Hepatic stellate cell (primary cell): ENCODE measurements at regions not wholly inside any gene's neighbourhood (a gene's known extent, or its start where the extent isn't known, plus 50 kb on each side); places are given as distances from the start of the nearest gene placed in this dataset.

Experiments
- DNase-seq: peaks from one replicate; pipeline ENCODE4 v3.0.0; 2011; ENCODE audit warnings: low spot score

DNA sequence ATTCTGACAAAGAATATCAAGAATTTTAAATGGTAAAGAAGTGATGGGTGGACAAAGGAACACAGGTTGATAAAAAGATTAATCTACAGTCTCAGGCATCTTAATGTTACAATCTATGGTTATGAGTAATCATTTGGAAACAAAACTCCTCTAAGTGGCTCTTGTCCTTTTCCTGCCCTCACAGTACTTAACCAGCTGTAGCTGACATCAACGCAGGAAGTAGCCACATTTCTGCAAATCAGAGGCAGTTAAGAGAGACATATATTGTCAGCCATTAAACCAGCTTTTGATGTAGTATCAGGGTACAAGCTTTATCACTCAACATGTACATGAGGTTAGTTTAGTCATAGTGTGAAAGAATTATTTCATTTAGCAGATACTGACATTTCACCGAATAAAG is 244.6 kb downstream of the NR4A2 start:
- DNase-seq = no peak

DNA sequence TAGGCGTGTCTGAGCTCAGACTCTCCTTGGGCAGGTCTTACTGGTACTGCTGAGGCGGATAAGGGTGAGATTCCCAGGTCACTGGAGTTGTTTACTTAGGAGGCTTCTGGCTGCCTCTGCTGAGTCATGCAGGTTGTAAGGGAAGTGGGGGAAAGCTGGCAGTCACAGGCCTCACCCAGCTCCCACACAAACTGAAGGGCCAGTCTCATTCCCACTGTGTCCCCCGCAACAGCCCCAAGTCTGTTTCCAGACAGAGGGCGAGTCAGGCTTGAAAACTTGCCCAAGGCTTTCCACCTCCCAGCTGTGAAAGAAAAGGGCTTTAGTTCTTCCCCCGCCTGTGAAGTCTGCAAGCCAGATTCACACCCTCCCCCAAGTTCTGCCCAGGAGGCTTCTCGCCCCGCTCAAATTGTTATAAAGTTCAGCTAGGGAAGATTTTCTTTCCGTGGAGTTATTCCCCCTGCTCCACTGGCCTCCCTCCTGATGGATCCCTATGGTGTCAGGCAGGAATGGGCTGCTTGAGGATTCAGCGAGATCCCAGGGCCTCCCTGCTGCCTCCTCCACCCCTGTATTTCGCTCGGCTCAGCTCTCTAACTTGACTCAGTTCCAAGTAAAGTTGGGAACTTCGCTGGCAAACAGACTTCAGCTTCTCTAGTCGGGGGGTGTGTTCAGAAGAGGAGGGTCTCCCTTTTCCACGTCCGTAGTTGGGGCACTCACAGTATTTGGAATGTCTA is 248.6 kb downstream of the NR4A2 start:
- no peak for DNase-seq

DNA sequence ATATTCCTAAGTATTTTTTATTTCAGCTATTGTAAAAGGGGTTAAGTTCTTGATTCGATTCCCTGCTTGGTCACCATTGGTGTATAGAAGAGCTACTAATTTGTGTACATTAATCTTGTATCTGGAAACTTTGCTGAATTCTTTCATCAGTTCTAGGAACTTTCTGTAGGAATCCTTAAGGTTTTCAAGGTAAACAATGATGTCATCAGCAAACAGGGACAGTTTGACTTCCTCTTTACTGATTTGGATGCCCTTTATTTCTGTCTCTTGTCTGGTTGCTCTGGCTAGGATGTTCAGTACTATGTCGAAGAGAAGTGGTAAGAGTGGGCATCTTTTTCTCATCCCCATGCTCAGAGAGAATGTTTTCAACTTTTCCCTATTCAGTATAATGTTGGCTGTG is 252.7 kb downstream of the NR4A2 start:
- no peak for DNase-seq

DNA sequence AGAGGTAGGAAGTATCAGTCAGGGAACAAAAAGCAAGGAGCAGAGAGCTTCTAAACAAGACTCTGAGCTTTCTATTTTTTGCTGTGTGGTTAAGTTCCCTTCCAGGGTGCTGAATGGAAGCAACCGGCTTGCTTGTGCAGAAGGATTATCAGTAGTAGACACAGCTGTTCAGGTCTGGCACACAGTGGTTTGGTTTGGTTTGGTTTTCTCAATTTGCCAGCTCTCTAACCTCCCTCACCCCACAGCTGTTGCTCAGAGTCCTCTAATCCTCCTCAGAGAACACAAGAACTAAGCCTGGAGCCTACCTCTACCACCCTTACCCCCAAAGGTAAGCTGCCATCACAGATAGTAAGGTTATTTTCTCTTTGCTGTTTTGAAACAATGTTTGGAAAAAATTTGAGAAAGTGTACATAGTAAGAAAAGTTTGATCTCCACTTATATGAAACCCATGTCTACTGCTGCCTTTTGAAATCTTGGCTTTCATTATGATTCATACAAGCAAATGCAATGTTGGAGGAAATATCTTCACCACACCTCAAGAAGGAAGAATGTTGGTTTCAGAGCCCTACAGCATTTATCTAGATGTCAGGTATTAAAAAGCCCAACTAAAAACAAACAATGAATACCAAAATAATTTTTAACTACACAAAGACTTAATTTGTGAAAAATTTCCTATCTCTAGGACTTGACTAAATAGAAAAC is 255.3 kb downstream of the NR4A2 start:
- DNase-seq = no peak

DNA sequence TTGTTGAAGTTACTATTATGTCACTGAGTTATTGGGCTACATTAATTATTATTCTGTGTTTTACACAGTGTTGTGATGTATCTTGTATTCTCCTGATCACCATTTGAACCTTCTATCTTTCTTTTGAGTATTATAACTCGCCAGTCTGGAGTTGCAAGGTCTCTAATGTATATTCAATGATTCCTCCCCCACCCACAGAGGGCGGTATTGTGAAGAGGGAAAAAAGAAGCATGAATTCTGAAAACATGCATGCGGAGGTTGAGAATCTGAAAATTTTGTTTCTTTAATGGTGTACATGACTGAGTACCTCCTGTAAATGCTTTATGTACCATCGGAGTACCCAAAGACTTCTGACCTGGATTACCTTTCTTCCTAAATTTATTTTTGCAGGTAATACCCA is 266.6 kb downstream of the NR4A2 start:
- DNase-seq = no peak

DNA sequence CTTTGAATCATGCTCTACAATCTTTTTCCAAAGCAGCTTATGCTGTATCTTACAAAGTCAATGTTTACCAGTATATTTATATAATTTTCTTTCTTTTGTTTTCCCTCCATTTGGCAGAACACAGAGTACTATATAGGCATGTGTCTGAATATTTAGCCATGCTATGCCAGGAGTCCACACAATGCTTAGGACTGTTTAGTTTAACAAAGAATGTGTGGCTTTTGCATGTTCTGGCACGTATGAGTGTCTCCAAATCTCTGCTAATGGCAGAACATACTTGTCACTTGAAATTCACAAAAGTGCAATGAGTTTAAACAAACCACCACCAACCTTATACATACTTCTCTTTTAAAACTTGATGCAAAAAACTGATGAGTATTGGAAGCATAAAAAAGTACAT is 268.0 kb downstream of the NR4A2 start:
- no peak for DNase-seq

DNA sequence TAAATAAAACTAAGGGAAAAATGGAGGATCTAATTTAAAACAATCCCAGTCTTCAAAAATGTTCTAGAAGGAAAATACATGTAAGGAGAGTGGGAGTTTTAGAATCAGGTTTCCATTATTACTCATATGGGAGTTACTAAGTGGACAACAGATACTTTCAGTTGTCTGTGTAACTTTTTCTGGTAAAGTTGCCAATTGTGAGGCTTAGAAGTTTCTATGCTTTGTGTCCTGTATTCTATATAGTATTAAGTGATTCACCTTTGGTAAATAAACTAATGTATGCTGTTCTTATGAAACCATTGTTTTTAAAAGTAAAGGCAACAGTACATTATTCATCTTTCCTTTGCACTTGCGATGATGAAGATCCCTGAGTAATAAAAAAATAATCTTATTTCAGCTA is 274.9 kb downstream of the NR4A2 start:
- DNase-seq = no peak

DNA sequence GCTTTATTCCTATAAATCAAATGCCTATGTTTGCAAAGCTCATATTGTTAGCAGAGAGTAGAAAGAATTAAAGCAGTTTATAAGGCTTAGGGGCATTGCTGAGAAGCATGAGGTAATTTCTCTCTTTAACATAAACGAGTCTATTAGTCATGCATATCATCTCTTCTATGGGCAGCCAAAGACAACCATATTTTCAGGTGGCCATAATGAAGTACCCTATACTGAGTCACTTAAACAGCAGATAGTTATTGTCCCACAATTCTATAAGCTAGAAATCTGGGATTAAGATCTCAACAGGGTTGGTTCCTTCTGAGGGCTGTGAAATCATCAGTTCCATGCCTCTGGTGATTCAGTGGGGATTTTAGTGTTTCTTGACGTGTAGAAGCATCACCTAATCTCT is 277.5 kb downstream of the NR4A2 start:
- no peak for DNase-seq

DNA sequence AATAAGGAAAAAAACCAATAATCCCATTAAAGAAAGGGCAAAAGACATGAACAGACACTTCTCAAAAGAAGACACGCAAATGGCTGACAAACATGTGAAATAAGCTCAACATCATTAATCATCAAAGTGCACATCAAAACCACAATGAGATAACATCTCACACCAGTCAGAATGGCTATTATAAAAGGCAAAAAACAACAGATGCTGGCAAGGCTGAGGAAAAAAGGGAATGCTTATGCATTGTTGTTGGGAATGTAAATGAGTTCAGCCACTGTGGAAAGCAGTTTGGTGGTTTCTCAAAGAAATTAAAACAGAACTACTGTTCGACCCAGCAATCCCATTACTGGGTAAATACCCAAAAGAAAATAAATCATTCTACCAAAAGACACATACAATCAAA is 285.6 kb downstream of the NR4A2 start:
- no peak for DNase-seq

DNA sequence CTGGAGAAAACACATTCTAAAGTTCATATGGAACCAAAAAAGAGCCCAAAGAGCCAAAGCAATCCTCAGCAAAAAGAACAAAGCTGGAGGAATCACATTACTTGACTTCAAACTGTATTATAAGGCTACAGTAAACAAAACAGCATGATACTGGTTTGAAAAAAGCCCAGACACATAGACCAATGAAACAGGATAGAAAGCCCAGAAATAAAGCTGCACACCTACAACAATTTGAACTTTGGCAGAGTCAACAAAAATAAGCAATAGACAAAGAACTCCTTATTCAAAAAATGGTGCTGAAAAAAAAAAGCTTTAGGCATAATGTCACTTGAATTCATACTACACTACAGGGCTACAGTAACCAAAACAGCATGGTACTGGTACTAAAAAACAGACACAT is 289.6 kb downstream of the NR4A2 start:
- no peak for DNase-seq

DNA sequence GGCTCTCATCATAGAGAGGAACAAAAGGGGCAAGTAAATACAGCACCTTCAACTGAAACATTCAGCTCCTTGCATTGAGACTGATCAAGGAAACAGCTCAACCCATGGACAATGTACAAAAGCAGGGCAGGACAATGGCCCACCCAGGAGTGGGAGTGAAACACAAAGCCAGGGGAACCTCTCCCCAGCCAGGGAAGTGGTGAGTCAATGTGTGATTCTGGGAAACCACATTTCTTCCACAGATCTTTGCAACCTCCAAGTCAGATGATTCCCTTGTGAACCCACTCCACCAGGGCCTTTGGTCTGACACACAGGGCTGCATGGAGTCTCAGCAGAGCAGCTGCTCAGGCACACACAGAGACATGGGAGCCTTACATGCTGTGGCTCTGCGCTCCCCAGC is 294.5 kb downstream of the NR4A2 start:
- DNase-seq = no peak

DNA sequence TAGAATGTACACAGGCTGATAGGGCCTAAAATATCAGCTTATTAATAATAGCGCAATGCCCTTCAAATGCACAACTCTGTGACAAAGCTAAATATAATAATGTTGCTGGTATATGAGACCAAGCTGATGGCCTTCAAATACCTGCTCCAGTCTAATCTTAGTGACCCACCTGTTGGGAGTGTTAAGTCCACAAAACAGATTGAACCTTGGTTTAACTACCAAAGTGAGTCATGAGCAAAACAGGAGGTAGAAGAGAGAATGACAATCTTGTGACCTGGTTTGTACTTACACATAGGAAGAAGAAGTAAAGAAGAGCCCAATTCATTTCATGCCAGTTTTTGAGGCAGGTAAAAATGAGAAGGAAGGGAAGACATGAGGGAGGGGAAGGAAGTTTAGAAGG is 295.0 kb downstream of the NR4A2 start:
- DNase-seq = no peak

DNA sequence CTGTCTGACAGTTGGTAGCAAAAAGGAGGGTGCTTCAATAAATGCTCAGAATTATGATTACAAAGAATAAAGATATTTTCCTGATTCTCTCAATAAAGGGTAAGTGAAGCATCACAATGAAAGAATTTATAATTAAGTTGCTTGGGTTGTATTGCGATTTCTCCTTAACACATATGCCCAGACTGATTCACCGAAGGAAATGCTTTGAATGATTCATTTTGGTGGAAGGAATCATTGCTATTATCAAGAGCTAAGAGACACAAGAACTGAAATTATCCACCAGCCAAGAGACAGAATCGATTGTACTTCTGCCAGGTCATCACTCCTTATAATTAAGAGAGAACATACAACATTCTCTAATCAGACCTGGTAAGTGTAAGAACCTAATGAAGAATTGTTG is 301.4 kb downstream of the NR4A2 start:
- no peak for DNase-seq

DNA sequence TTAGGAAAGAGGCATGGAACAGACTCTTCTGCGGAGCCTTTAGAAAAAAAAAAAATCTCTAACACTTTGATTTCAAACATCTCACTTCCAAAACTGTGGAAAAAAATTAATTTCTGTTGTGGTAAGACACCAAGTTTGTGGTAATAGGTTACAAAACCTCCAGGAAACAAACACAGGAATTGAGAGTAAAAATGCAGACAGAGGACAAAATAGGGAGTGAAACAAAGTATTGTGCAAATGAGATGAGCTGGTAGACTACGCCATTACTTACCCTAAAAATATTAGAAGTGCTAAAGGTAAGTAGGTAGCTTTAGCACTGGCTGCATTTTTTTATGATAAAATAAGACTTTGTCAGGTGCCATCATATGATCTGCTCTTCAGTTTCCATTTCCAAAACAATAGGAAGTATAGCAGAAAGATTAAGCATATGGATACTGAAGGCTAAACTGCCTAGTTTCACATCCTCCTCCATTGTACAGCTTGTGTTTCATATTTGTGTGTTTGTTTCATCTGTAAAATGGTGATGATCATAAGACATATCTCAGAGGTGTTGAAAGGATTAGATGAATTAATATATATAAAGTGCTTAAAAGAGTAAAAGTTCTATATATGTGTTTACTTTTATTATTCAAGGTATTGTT is 309.2 kb downstream of the NR4A2 start:
- no peak for DNase-seq

DNA sequence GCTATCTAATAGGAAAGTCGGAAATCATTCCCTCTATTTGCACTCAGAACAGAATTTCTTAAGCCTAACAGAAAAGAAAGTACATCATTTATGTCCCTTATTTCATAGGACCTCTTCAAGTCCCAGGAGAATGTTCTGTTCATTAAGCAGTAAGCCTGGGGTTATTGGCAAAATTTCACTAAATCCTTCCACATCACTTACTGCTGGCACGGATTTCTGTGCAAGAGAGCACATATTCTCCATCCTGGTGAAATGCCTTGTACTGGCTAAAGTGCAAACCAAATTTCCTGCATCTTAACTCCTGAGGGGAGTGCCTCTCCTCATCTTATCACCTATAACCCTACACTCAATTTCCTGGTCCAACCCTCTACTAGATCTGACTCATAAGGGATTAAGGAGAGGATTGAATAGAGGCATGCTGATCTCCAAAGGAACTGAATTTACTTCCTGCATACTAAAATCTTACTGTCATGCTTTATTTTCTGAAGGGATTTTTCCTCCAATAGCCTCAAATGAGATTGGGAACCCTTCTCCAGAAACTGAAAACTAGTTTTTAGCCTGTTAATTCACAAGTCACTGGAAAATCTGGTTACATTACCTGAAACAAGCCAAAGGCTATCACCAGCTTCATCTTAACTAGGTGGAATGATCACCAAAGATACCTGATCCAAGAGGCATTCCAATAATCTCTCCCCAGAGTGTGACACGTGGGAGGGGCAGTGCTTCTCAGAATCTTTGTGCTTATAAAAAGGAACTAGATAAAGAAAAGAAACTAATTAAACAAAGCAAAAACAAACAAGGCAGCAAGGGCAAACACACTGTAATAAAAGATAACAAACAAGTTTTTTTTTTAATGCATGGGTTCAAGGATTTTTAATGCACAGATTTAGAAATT is 311.1 kb downstream of the NR4A2 start:
- no peak for DNase-seq

DNA sequence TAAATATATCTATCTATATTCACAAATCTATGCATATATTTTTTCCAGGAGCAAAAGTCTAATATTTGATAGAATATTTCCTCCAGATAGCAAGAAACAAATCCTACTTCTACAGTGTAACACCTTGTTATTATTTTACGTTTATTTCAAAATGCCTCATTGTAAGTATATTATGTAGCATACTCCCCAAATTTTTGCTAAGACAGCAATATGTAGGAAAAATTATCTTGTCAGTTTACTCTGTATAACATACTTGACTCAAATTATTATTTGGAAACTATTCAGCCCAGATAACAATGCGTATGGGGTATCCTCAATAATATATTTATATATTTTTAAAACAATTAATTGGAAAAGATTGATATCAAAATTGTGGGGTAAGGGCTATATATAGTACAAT is 313.2 kb downstream of the NR4A2 start:
- no peak for DNase-seq

DNA sequence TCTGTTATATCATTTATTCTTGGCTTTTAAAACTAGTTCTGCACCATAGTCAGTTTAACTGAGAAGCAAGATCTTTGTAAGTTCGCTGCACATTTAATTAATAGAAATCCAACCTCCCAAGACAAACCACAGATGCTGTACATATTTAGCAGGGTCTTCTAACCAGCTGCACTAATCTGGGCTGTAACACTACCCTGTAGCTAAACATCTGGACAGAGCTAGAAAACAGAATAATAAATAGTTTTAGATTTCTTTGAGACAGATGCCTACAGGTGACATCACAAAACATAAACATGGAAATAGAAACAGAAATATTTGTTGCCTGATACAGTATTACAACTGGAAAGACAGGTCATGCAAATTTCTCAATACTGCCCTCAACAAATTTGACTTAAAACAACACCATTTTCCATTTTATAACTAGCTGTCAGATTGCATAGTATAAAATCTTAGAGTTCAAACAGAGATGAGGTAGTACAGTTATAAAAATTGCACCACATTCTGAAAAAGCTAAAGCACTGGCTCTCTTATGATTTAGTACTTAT is 315.1 kb downstream of the NR4A2 start:
- no peak for DNase-seq

DNA sequence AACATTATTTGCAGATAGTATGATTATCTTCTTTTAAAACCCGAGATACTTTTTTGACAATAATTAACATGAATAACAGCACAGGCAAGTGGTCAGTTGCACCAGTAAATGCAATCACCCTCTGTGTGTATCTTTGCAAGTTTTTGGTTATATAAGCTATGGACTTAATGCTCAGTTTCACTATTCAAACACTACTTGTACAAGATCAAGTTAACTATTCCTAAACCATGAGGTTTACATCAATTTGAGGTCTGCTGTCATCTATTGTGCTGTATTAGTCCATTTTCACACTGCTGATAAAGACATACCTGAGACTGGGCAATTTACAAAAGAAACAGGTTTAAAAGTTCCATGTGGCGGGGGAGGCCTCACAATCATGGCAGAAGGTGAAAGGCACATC is 323.2 kb downstream of the NR4A2 start:
- DNase-seq = no peak

DNA sequence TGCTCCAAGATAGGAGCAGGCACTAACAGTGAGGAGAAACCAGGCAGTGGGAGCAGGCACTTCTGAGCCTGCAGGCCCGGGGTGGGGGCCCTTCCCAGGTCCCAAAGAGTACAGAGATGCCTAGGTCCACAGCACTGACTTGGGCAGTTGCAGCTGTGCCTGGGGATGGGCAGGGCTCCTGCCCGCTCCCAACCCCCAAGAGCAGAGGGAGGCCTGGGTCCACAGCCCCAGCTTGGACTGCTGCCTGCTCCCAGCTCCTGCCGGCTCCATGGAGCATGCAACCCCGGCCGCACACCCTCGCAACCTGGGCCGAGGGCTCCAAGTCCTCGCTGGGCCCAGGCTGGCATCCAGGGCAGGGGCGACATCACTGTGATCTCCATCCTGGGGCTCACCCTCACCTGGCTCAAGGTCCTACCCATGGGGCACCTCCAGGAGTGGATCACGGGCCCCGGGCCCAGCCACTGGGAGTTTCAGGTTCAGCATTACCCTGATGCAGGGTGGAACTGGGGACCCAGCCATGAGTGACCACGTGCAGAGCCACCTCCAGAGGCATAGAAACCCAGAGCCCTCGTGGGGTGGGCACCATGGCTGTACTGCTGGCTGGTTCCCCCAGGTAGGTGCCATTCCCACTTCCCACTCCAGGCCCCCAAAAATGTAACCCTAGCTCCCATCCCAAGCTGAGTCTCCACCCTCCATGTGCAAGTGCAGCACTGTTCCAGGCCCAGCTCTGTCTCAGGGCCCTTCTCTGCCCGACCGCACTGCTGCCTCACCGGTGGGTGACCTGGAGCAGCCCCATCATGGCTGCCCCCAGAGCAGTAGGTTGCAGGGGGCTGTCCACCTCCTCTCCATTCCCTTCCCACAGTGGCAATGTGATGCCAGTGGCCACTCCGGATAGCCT is 325.6 kb downstream of the NR4A2 start:
- DNase-seq = no peak

DNA sequence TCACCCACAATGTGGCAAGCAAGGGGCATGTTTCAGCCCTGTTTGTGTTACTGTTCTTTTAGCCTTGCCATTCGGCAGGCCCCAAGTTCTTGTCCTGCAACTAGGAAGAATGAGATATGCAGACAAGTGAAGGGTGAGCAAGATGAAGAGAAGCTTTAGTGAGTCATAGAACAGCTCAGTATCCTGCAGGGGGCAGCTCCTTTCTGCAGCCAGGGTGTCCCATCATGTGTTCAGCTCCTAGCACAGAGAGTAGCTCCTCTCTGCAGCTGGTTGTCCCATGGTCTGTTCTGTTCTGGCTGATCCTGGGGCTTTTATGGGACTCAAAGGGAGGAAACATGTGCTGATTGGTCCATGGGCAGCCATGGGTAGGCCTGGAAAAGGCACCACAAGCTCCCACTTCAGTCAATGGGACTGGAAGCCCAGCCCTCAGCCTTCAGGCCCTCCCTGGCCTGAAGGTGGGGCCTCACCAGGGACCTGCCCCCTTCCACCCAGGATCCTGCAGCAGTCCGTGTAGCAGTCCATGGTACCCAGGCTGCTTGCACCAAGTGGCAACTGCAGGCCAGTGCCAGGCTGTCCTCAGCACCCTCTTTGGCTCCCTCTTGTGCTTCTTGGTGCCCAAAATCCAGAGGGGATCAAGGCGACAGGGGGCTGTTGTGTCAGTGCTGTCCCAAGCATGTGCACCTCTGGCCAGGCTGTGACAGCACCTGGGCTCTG is 326.4 kb downstream of the NR4A2 start:
- no peak for DNase-seq

DNA sequence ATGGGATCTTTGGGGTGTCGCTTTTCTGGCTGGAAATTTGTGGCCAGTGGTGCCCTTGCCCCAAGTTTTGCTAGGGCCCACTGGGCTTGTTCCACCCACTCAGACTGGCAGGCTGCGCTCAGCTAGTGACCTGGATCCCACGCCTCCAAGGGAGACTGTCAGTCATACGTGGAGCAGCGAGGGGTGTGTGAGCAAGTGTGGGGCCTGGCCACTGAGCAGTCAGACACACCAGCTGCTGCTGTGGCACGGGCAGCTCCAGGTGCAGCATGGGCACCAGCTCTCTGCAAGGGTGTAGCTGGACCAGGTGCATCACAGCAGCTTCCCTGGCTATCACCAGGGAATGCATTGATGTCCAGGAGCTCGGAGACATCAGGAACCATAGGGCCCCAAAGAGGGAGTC is 327.0 kb downstream of the NR4A2 start:
- no peak for DNase-seq
